GM21737 (cell line): ENCODE measurements at regions not wholly inside any gene's neighbourhood (a gene's known extent, or its start where the extent isn't known, plus 50 kb on each side); places are given as distances from the start of the nearest gene placed in this dataset.

ENCODE experiments used
- ATAC-seq: cut with Tn5 transposase; IDR thresholded peaks from one replicate; pipeline ENCODE4 v1.9.1; 2021; ENCODE audit warnings: mild to moderate bottlenecking, moderate library complexity; ENCODE audit not compliant: unreplicated experiment

DNA sequence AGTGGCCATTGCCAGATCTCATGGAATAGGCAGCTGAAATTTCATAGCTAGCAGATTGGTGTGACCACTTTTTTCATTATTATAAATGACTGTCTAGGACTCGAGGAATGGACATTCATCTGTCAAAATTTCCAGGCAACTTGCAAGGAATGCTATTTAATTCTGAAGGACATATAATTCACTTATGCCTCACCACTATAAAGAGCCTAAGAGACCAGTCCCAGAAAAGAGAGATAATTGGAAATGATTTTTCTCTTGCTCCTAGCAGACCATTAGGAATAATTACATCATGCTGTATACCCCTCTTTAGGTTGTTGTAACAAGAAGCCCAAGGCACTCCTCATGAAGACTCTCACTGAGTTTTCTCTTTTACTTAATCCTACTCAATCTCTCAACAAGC, 557.4 kb upstream of the RAB6C start:
- no peak for ATAC-seq

- ATAC-seq = no peak
These were observed 551.3 kb upstream of the RAB6C start for GRCh38 chr2:129428086-129428660.

DNA sequence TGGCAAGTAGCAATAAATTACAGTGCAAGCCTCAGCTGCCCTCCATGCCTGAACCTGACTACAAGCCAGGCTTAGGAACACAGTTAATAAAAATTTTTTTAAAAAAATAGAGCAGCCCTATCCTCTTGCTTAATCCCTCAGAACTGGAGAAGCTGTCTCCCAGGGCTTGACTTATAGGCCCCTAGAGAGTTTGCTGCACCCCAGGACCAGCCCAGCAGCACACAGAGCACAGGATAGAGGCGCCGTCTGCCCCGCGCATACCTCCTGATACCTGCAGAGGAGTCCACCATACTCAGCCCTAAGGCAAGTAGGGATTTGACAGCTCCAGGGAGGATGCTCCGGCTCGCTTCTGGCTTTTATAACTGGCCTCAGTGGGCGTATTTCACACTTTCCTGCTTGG, 548.6 kb upstream of the RAB6C start:
- ATAC-seq = no peak

- no peak for ATAC-seq
These were observed 547.6 kb upstream of the RAB6C start for GRCh38 chr2:129431881-129432280.

- no peak for ATAC-seq
These were observed 542.7 kb upstream of the RAB6C start for GRCh38 chr2:129436809-129437208.

DNA sequence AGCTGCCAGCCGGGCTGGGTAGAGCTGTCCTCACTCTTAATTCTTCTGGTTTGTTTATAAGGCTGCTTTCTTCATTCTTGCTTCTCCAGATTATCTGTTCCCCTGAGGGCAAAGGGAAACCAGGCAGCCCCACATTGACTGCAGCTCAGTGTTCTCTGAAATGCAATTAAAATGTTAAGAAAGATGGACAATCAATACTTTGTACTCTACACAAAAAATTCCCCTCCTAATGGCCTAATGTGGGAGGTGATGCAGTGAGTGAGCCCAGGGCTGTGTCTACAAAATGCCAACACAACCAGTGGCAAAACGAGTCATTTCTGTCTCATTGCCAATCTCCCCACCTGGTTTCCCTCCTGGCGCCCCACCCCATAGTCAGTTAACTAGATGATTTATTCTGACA, 541.7 kb upstream of the RAB6C start:
- no peak for ATAC-seq

DNA sequence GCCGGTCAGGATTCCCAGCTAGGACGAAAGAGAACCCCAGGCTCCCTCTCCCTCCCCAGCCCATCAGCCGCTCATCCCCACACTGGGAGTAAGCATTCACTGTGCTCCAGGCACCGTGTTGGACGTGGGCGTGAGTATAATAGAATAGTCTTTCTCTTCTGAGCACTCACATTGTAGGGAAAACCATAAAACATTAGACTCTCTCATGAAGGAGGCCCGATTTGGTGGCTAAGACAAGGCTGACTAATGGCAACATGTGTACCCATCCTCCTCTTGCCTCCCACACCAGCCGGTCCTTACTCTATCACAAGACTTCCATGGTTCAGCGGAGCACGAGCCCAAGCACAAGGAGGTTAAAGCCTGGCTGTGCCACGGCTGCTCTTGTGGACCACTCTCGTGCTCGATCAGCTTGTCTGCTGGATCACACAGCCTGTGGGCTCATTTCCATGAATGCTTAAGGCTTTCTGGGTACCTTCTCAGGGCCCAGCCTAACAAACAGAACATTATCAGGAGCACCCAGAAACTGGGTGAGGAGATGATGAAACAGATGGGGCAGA, 540.9 kb upstream of the RAB6C start:
- no peak for ATAC-seq

DNA sequence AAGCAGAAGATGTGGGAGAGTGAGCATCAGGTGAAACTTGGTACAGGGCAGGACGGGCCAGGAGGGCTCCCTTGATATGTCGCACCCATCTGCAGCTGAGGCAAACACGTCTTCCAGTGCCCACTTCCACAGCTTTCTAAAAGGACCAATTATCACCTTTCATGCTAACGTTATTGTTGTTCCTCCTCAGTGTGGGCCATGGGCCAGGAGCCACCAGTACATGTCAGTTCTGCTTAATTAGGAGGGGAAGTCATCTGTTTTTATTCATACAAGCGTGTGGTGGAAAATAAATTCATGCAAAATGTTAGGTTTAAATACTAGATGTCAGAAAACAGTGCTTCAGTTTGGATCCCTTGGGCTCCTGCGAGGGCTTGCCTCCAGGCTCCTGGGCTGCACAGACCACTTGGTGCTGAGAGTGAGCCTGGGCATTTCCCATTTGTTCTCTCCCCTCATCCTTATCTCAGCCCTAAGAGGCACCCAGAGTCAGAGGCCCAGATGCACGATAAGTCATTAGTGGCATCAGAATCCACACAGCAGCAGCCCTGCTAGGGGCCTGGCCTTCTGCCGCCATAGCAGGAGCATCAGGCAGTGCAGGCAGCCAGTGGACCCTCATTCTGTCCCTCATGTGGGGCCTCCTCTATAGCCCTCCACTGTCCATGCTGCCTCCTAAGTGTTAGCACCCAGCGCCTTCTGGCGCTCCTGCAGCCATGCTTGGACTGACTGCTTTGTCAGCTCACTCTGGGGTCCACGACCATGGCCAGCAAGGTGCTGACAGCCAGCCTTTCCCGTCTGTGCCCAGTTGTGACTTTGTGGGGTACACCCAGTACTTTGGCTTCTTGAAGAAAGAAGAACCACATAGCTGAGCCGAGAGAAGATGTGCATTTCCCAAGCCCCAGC, 539.8 kb upstream of the RAB6C start:
- ATAC-seq = no peak

DNA sequence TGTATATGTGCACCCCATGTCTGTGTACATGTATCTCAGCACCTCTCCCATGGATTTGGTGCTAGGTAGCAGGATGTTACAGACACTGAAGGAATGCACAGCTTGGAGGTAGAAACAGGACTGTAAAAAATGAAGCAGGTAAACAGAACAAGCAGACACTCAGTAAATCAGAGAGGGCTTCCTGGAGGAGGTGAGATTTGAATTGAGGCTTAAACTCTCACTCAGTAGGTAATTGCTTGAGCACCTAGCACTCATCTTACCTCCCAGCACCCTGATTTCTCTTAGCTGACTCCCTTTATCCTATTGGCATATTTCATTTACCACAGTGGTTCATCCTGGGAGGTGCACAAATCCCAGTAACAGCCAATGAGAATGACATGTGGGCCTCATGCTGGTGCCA, 537.9 kb upstream of the RAB6C start:
- no peak for ATAC-seq

GRCh38 chr2:129443235-129443864, 536.1 kb upstream of the RAB6C start:
- ATAC-seq = no peak

DNA sequence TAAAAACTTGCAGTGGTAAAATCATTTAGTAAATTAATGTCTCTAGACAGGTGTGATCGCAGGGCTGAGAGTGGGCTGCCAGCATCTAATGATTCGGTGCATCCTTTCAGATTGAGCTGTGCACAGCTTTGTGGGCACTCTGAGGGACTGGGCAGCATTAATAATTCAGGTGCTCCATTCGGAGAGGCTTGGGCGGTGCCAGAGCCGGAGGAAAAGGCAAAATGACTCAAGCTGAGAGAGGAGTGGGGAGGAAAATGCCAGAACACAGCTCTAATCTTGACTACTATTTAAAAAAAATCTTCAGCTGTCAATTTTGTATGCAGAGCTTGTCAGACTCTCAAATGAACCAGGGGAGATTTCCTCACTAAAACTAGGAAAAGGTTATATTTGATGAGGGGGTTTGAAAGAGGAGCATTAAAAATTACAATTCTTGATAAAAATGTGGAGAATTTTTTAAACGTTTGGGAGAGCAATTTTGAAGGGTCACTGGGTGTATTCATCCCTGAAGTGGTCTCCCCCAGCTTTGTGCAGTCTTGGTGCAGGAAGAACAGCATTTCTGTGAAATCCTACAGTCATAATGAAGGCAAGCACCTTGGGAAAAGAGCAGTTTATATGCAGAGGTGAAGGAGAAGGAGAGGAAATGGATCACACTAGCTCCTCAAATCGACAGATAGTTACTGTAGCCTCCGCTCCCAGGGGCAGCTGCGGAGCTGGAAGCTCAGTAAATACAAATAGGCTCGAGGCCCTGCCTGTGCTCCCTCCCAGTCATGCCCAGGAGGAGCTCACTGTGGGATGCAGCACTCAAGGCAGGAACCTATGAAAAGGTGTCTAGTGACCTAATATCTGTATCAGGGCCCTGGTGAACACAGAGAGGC, 535.4 kb upstream of the RAB6C start:
- ATAC-seq = no peak

DNA sequence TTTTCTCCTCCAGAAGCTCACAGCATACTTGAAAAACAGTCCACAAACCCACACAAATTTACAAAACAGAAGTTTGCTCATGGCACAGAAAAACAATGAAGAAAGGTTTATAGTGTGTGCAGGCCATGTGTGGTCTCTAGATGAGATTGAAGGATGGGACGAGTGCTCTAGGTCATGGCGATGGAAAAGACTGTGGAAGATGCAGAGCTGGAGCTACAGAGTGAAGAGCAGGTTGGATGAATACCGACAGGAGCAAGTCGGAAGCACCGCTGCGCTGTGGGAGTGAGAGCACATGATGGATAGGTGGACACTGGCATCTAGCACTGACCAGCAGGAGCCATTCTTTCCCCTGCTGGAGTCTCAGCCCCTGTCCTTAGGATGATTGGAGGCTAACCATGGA, 534.7 kb upstream of the RAB6C start:
- no peak for ATAC-seq

- ATAC-seq = no peak
These were observed 522.8 kb upstream of the RAB6C start for GRCh38 chr2:129456691-129457090.

DNA sequence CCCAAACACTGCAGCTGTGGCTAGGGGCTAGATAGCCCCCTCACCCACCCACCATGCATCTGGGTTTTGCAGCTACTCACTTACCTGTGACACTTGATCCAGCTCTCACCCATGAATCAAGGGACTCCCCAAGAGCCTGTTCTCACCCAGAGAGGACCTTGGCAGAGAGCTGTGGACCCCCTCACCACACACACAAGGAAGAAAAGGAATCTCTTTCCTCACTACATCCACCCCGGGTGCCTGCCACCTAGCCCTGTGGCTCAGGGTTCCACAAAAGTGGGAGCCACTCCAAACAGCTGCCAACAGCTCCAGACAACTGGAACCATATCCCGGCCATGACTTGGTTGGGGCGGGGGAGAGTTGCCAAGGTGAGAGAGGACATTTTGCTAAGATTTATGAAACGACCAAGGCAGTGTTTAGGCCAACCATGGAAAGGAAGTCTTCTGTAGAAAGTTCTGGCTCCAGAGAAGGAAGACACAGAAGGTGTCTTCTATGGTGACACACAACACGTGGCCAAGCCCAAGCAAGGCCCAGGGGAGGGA, 522.1 kb upstream of the RAB6C start:
- ATAC-seq = no peak

- no peak for ATAC-seq
These were observed 521.5 kb upstream of the RAB6C start for GRCh38 chr2:129458006-129458405.

DNA sequence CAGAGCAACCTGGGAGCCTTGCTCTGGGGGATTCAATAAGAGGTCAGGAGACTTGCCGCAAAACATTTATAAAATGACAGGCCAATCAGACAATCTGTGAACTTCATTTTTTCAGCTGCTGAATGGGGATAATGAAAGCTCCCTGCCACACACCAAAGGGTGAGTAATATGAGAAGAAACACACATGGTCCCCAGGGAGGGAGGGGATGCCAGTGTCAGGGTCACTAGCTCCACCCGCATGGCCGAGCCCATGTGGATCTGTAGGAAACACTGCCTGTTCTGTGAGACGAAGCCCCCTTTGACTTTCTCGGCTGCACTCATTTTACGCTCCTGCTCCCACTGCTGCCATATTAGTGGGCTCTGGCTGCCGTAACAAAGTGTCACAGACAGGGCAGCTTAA, 521.0 kb upstream of the RAB6C start:
- no peak for ATAC-seq

DNA sequence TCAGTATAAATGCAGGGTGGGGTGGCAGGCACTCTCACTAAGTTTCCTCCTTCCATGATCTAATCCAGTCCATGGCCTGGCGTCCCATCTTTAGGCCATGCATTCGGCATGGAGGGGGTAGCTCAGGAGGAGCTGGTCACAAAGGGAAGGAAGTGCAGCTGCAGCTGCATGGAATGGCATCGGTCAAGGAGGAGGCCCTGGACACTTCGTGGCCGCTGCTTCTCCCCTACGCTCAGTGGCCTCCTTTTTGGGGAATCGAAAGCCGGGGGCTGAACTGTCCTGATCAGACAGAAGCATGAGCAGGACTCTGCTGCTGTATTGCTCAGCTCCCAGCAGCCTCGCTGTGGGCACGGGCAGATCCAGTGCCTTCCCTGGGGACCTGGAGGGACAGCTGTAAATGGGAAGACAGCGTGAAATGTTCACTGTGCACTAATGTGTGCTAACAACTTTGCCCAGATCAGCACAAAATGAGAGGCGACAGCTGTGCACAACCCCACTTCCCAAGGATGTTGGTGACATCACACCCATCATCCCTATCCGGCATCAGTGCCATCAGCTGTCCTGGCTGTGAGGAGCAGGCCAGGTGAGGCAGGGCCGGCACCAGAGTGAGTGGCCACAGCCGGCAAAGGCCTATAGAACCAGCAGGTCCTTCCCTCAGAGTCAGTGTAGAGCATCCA, 520.1 kb upstream of the RAB6C start:
- ATAC-seq = no peak

GRCh38 chr2:129459881-129460280, 519.6 kb upstream of the RAB6C start:
- ATAC-seq = no peak

DNA sequence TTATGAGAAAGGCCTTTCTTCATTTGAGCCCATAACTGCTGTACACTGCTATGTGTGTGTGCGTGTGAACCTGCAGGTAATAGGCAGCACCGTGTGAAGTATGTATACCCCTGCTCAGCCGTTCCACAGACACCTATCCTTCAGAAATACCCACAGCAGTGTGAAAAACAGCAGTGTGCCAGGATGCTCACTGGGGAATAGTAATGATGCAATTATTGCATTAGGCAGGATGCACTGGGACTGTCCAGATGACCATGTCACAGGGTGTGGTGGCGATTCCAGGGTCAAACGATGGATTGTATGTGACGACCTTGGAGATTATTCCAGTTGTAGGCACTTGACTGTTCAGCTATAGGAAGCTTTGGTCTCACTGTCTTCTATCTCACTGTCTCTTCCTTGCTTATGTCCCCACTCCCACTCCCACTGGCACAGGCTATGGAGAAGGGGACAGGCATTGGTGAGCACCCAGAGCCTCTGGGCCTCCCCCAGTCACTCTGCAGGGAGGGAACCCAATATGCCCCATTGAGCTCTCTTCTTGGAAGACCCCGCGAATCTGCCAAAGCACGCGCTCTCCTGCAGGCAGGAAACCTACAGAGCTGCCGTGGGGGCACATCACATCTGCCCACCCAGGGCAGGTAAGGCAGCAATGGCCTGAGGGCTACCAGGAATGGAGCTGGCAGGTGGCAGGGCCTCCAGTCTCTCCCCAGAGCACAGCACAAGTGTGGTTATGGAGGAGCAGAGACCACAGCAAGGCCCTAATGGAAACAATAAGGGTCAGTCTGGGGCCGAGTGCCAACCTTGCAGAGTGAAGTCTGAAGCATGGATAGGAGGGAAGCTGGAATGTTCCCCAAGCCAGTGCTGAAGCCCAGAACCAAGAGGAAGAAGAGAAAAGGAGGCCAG, 518.9 kb upstream of the RAB6C start:
- ATAC-seq = no peak
